ENCODE measurements at regions not wholly inside any gene's neighbourhood (a gene's known extent, or its start where the extent isn't known, plus 50 kb on each side); places are given as distances from the start of the nearest gene placed in this dataset.

- Histone ChIP-seq H3K36me3 (ENCODE audit: insufficient read depth, low read length) (no peaks in the 10 kb centered on the region), H3K4me1 (ENCODE audit: insufficient read depth, low read length) (no peaks in the 10 kb centered on the region), H3K9me3 (ENCODE audit: control insufficient read depth, insufficient read depth, low read length) (no peaks in the 10 kb centered on the region), H3K9ac (ENCODE audit: low read depth, low read length) (no peak overlapping the region)
Observed at GRCh38 chr11:128388206-128388815, 199.0 kb downstream of the ETS1 start.

DNA sequence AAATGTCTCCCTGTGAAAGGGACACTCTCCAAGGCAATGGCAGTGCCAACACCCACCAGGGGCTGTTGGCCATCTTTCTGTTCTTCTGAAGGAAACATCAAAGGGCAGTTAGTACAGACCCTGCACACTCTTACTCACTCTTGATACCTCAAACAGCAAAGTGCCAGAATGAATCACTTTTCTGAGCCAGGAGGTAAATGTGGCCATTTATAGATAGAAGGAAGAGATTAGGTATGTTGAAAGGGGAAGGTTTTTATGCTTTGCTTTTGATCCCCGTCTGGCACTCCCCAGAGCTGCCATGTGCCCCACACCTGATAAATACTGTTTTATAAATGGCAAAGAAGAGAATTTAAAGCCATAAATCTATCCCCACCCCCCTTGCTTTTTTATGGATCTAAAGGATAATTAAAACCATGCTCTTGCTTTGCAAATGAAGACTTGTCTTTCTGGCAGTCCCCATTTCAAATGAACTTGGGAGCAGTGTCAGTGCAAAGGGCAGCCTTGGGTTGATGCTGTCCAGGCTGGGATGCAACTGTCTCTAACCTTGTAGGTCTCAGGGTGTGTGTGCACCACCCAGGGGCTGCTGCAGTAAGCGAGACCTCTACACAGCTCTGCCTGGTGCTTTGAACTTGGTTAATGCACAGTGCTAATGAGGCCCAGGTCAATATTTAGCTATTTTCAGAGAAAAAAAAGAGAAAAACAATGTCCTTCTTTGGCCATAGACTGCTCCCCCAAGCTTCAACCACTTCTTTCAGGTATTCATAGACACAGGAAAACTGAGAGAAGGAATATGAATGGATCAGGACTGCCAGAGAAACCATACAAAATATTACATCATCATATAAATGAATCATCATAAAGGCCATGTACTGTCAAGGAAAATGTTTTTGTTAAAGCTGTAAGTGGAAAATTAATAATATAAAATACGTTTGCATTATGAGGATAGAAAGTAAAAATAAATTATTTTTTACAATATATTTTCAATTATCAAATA, 207.5 kb downstream of the ETS1 start:
- Histone ChIP-seq H3K36me3 (ENCODE audit: insufficient read depth, low read length) (no peaks in the 10 kb centered on the region), H3K4me1 (ENCODE audit: insufficient read depth, low read length) (no peaks in the 10 kb centered on the region), H3K9me3 (ENCODE audit: control insufficient read depth, insufficient read depth, low read length) (peaks cover 4% of the 10 kb centered on the region; the same call in 1 of the 2 replicates), H3K9ac (ENCODE audit: low read depth, low read length) (no peak overlapping the region)

- Histone ChIP-seq H3K4me1 (ENCODE audit: insufficient read depth, low read length) (no peaks in the 10 kb centered on the region; the same call in 1 of the 2 replicates), H3K9ac (ENCODE audit: low read depth, low read length) (no peak overlapping the region), H3K9me3 (ENCODE audit: control insufficient read depth, insufficient read depth, low read length) (no peaks in the 10 kb centered on the region), H3K36me3 (ENCODE audit: insufficient read depth, low read length) (no peaks in the 10 kb centered on the region)
Observed at GRCh38 chr11:128375961-128376360, 211.4 kb downstream of the ETS1 start.

DNA sequence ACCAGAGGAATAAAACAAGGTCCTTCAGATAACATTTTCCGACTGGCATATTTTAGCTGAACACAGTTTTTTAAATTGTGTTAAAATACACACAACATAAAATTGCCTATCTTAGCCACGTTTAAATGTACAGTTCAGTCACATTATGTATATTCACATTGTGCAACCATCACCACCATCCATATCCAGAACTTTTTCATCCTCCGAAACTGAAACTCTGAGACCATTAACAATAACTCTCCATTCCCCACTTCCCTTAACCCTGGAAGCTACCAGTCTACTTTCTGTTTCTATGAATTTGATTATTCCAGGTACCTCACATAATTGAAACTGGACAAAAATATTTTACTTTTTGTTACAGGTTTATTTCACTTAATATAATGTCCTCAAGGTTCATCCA, 213.3 kb downstream of the ETS1 start:
- H3K4me1 ChIP-seq (ENCODE audit: insufficient read depth, low read length): no peaks in the 10 kb centered on the region; the same call in 1 of the 2 replicates
- no peaks in the 10 kb centered on the region for H3K36me3 ChIP-seq (ENCODE audit: insufficient read depth, low read length)
- H3K9me3 ChIP-seq (ENCODE audit: control insufficient read depth, insufficient read depth, low read length): no peaks in the 10 kb centered on the region
- no peak overlapping the region for H3K9ac ChIP-seq (ENCODE audit: low read depth, low read length)

DNA sequence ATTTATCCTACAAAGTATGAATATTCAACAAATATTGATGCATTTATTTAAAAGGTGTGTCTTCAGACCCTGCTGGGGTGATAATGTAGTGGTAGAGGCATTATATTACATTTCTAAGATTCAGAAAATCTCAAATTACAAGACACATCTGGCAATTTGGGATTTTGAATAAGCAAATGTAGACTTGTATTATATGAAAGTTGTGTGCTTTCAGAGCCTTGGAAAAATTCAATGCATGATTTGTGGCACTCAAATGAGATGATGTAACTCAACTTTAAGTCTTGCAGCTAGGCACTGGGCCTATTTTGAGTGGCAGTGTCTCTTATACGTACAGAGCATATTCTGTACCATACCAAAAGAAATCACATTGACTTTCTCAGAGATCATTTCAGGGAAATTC, 214.4 kb downstream of the ETS1 start:
- no peaks in the 10 kb centered on the region; the same call in 1 of the 2 replicates for H3K4me1 ChIP-seq (ENCODE audit: insufficient read depth, low read length)
- H3K9me3 ChIP-seq (ENCODE audit: control insufficient read depth, insufficient read depth, low read length): no peaks in the 10 kb centered on the region
- H3K36me3 ChIP-seq (ENCODE audit: insufficient read depth, low read length): no peaks in the 10 kb centered on the region
- H3K9ac ChIP-seq (ENCODE audit: low read depth, low read length): no peak overlapping the region

DNA sequence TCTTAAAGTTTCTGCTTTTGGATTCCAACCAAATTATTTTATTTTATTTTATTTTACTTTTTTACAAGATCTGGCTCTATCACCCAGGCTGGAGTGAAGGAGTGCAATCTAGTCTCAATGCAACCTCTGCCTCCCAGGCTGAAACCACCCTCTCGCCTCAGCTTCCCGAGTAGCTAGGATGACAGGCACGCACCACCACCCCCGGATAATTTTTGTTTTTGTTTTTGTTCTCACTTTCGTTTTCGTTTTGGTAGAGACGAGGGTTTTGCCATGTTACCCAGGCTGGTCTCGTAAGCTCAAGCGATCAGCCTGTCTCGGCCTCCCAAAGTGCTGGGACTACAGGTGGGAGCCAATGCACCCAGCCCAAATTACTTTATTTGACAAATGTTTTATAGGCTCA, 219.8 kb downstream of the ETS1 start:
- no peak overlapping the region for H3K9ac ChIP-seq (ENCODE audit: low read depth, low read length)
- no peaks in the 10 kb centered on the region for H3K36me3 ChIP-seq (ENCODE audit: insufficient read depth, low read length)
- H3K9me3 ChIP-seq (ENCODE audit: control insufficient read depth, insufficient read depth, low read length): no peaks in the 10 kb centered on the region
- H3K4me1 ChIP-seq (ENCODE audit: insufficient read depth, low read length): no peaks in the 10 kb centered on the region; the same call in 1 of the 2 replicates

DNA sequence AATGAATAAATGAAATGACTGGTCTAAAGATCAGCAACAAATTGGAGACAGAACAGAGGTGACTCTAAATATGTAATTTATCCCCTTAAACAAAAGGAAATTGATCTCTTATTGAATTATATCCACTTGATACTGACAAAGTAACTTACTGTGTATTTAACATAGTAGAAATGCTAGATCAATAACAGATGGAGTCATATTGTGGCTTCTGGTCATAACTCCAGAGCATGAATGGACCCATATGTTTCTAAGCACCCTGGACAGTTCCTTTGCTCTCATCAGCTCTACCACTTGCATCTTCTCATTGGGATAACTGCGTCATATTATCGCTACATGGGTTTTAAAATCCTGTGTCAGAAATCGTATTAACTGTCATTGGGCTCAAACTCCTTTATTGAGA, 222.3 kb downstream of the ETS1 start:
- Histone ChIP-seq H3K36me3 (ENCODE audit: insufficient read depth, low read length) (no peaks in the 10 kb centered on the region), H3K9me3 (ENCODE audit: control insufficient read depth, insufficient read depth, low read length) (no peaks in the 10 kb centered on the region), H3K4me1 (ENCODE audit: insufficient read depth, low read length) (no peaks in the 10 kb centered on the region), H3K9ac (ENCODE audit: low read depth, low read length) (no peak overlapping the region)

DNA sequence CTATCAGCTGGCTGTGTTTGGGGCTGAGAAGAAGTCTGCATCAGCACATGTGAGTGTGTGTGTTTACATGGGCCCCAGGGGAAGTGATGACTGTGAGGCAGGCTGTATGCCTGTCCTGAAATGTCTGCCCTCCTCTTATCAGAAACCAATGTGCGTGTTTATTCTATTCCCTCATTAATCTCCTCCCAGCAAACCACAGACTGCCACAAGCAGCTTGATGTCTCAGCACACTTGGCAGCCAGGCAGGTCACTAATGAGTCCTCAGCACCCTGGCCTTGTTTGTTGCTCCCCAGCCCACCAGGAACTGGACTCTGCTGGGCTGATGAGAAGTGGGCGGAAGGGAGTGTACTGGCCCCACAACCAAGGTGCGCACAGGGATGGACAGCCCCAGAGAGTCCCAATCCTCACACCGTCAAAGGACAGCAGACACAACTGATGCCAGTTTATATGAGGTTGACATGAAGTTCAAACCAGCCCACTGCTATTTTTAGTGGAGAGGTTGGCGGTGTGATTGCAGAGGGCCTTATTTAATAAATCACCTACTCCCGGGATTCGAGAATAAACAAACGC, 225.8 kb downstream of the ETS1 start:
- Histone ChIP-seq H3K9ac (ENCODE audit: low read depth, low read length) (no peak overlapping the region), H3K9me3 (ENCODE audit: control insufficient read depth, insufficient read depth, low read length) (no peaks in the 10 kb centered on the region), H3K4me1 (ENCODE audit: insufficient read depth, low read length) (no peaks in the 10 kb centered on the region), H3K36me3 (ENCODE audit: insufficient read depth, low read length) (no peaks in the 10 kb centered on the region)

- H3K9me3 ChIP-seq (ENCODE audit: control insufficient read depth, insufficient read depth, low read length): no peaks in the 10 kb centered on the region
- no peaks in the 10 kb centered on the region for H3K4me1 ChIP-seq (ENCODE audit: insufficient read depth, low read length)
- H3K9ac ChIP-seq (ENCODE audit: low read depth, low read length): no peak overlapping the region
- no peaks in the 10 kb centered on the region for H3K36me3 ChIP-seq (ENCODE audit: insufficient read depth, low read length)
Observed at GRCh38 chr11:128359515-128359914, 227.8 kb downstream of the ETS1 start.

DNA sequence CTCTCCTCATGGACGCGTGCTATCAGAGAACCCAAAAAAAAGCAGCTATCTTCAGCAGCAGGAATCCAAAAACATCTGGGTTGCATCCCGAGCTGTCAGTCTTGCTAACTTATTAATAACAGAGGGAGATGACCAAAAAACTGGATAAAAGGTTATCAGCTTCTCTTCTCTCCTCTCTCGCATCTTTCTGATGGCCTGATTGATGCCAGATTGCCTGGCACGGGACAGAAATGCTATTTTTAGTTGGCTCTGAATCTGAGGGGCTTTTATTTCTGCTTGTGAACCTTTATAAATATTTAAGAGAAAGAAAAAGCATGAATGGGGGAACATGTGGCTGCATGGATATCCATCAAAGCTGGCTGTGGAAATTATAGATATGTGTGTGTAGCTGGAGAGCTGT, 230.3 kb downstream of the ETS1 start:
- Histone ChIP-seq H3K9ac (ENCODE audit: low read depth, low read length) (no peak overlapping the region), H3K36me3 (ENCODE audit: insufficient read depth, low read length) (no peaks in the 10 kb centered on the region), H3K4me1 (ENCODE audit: insufficient read depth, low read length) (no peaks in the 10 kb centered on the region), H3K9me3 (ENCODE audit: control insufficient read depth, insufficient read depth, low read length) (no peaks in the 10 kb centered on the region)

GRCh38 chr11:128355558-128355957, 231.8 kb downstream of the ETS1 start:
- Histone ChIP-seq H3K36me3 (ENCODE audit: insufficient read depth, low read length) (no peaks in the 10 kb centered on the region), H3K9ac (ENCODE audit: low read depth, low read length) (no peak overlapping the region), H3K4me1 (ENCODE audit: insufficient read depth, low read length) (no peaks in the 10 kb centered on the region), H3K9me3 (ENCODE audit: control insufficient read depth, insufficient read depth, low read length) (no peaks in the 10 kb centered on the region)

DNA sequence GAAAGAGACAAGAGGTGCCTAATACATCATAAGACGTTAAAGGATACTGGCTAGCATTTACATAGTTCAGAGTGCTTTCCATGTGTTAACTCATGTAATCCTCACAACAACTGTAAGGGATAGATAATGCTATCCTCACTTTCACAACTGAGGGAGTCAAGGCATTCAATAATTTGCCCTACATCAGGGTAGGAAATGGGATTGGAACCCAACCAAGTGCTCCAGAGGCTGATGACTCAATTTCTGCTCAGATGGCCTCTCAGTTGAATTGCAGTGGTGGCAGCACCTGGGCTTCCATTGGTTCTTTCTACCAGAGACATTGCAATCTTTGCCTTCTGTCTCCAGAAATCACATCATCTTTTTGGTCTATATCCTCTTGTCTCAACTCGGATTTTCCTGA, 232.9 kb downstream of the ETS1 start:
- H3K9me3 ChIP-seq (ENCODE audit: control insufficient read depth, insufficient read depth, low read length): no peaks in the 10 kb centered on the region

GRCh38 chr11:128351168-128351567, 236.2 kb downstream of the ETS1 start:
- Histone ChIP-seq H3K36me3 (ENCODE audit: insufficient read depth, low read length) (no peaks in the 10 kb centered on the region), H3K9me3 (ENCODE audit: control insufficient read depth, insufficient read depth, low read length) (no peaks in the 10 kb centered on the region), H3K9ac (ENCODE audit: low read depth, low read length) (no peak overlapping the region), H3K4me1 (ENCODE audit: insufficient read depth, low read length) (no peaks in the 10 kb centered on the region)

More for the DNA sequence above, 232.9 kb downstream of the ETS1 start:
- no peaks in the 10 kb centered on the region for H3K4me1 ChIP-seq (ENCODE audit: insufficient read depth, low read length)
- H3K9ac ChIP-seq (ENCODE audit: low read depth, low read length): no peak overlapping the region
- H3K36me3 ChIP-seq (ENCODE audit: insufficient read depth, low read length): no peaks in the 10 kb centered on the region

- H3K36me3 ChIP-seq (ENCODE audit: insufficient read depth, low read length): no peaks in the 10 kb centered on the region
- H3K9ac ChIP-seq (ENCODE audit: low read depth, low read length): no peak overlapping the region
- no peaks in the 10 kb centered on the region for H3K4me1 ChIP-seq (ENCODE audit: insufficient read depth, low read length)
- H3K9me3 ChIP-seq (ENCODE audit: control insufficient read depth, insufficient read depth, low read length): no peaks in the 10 kb centered on the region
Observed at GRCh38 chr11:128349650-128350299, 237.6 kb downstream of the ETS1 start.

All from ES-I3 (cell line).